Stomach (tissue), 4 donors: ENCODE measurements at regions not wholly inside any gene's neighbourhood (a gene's known extent, or its start where the extent isn't known, plus 50 kb on each side); places are given as distances from the start of the nearest gene placed in this dataset.

Source experiments
- POLR2A ChIP-seq, 4 donors: fragments of 450-650 bp; IDR thresholded peaks; one replicate each; pipeline ENCODE4 v1.6.1; 2016; ENCODE audit warnings: antibody characterized with exemption in 4 of 4, control low read depth in 2 of 4, mild to moderate bottlenecking in 1 of 4, moderate library complexity in 1 of 4
- POLR2AphosphoS5 ChIP-seq, 3 donors: sonication (generic); formaldehyde crosslinking; IDR thresholded peaks; one replicate each; pipeline ENCODE4 v1.6.1; 2016; ENCODE audit warnings: antibody characterized with exemption in 3 of 3
- TF ChIP-seq, protein P1 (sequence below), 7 experiments: fragments of 450-650 bp in 4 of 7; fragments of 200-600 bp in 3 of 7; sonication (generic) in 3 of 7; IDR thresholded peaks; one replicate each; pipeline ENCODE4 v1.5.1; 2016 to 2019; ENCODE audit warnings: antibody characterized with exemption in 7 of 7, control low read depth in 2 of 7, mild to moderate bottlenecking in 1 of 7

DNA sequence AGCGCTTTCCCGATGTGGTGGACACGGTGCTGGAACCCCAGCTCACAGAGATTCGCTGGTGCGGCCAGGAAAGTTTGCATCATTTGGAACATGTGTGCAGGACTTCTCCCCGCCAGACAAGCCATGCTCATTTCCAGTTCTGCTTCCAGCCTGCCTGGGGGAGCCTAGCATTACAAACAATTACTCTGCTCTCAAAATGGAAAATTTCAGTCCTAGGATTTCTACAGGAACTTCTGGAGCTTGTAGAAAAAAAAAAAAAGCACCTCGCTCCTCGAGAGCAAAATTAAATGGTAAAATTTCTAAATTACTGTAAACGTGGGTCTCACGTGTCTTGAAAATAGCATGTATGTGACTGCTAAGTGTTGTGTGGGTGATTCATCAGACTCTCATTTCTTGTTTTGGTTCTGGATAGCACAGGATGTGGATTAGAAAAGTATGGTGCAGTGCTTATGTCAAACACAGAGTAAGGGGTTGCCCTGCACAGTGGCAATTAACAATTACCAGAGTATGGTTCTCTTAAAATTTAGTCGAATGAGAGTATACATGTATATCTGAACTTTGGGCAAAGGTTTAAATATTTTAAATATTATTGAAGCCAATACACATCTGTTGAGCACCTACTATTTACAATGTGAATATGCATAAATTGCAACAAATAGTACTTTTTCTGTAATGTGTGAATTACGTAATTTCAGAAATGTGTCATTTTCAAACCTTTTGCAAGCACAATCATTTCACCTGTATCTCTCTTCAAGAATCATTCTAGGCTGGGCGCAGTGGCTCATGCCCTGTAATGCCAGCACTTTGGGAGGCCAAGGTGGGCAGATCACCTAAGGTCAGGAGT lies 61.8 kb upstream of the PTGFRN start:
- TF ChIP-seq POLR2A (IDR thresholded peaks at IDR 0.05) (no peak), POLR2AphosphoS5 (IDR thresholded peaks at IDR 0.05) (no peak)
- TF ChIP-seq, protein P1, sequence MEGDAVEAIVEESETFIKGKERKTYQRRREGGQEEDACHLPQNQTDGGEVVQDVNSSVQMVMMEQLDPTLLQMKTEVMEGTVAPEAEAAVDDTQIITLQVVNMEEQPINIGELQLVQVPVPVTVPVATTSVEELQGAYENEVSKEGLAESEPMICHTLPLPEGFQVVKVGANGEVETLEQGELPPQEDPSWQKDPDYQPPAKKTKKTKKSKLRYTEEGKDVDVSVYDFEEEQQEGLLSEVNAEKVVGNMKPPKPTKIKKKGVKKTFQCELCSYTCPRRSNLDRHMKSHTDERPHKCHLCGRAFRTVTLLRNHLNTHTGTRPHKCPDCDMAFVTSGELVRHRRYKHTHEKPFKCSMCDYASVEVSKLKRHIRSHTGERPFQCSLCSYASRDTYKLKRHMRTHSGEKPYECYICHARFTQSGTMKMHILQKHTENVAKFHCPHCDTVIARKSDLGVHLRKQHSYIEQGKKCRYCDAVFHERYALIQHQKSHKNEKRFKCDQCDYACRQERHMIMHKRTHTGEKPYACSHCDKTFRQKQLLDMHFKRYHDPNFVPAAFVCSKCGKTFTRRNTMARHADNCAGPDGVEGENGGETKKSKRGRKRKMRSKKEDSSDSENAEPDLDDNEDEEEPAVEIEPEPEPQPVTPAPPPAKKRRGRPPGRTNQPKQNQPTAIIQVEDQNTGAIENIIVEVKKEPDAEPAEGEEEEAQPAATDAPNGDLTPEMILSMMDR (IDR thresholded peaks at IDR 0.05), result no peak
